HG03565 (cell line): ENCODE measurements at regions not wholly inside any gene's neighbourhood (a gene's known extent, or its start where the extent isn't known, plus 50 kb on each side); places are given as distances from the start of the nearest gene placed in this dataset.

Experiments used
- ATAC-seq: cut with Tn5 transposase; IDR thresholded peaks from one replicate; pipeline ENCODE4 v1.9.1; 2021; ENCODE audit warnings: mild to moderate bottlenecking, moderate library complexity; ENCODE audit not compliant: unreplicated experiment

DNA sequence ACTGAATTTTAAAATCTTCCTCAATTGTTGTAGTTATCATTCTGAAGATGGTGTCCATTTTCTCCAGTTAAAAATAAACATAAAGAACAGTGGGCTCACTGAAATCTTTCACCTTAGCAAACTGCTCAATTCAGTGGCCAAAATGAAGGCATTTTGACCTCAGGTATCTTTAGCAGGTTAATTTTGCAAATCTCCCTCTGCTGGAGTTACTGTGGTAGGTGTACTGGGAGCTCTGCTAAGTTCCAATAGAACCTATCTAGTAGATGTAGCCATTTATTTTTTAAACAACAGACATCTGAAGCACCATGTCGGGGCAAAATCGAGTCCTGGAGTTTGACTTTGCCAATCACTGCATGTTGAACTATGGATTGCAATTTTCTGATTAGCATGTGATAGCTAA lies 177.1 kb downstream of the IRS1 start:
- no peak for ATAC-seq

DNA sequence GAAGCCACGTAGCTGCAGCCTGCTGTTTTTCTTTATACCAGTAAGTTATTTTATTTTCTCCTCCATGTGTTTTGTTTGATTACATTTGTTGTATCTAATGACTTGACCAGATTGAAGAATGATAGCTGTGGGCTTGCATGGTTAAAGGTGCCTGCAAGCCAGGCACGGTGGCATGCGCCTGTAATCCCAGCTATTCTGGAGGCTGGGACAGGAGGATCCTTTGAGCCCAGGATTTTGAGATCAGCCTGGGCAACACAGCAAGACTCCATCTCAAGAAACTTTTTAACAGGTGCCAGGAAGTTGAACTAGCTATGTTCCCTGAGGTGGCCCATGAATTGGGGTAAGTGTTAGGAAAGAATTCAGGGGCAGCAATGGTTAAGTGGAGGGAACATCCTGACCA lies 179.4 kb downstream of the IRS1 start:
- ATAC-seq = no peak

DNA sequence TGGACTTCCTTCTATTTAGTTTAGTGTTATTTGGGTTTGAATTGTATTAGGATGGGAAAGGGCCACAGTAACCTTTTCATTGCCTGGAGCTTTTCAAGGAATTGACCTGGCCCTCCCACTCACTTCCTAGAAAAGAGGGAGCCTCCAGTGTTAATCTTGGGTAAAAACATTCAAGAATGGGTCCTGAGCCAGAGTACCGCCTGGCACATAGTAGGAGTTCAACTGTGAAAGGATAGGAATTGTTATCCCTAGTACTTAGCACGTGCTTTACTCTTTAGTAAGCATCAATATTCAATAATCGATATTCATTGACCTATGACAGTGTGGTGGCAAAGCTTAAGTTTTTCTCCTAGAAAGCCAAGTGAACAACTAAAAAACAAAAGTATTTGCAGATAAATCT lies 179.9 kb downstream of the IRS1 start:
- ATAC-seq = no peak

DNA sequence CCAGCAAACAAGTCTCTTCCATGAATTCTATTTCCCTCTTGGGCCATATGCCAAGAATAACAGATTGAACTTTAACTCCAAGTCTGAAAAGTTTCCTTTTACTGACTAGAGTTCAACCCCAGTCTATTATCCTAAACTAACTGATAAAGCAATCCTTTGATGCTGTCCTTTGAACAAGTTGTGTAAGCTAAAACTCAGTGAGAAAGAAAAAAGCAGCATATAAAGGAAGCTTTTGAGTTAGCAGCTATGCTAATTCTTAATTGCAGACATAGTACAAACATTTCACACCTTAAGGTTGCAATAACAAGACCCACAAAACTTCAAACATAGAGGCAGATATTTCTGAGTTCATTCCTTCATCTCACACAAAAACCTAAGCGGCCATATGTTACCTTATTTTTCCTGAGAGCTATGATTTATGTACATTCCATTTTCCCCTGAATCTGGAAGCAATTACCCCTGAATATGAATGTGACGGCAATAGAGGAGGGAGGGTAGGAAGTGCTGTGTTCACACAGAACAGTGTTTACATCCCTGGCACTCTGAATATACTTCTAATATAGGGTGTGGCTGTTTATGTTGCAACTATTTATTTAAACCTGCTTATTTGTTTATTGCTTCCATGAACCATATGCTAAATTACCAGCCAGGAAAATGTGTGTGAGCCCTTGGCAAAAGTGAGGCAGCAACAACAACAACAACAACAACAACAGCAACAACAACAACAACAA lies 180.6 kb downstream of the IRS1 start:
- no peak for ATAC-seq

GRCh38 chr2:226618544-226618874 lies 181.1 kb downstream of the IRS1 start:
- ATAC-seq = no peak

DNA sequence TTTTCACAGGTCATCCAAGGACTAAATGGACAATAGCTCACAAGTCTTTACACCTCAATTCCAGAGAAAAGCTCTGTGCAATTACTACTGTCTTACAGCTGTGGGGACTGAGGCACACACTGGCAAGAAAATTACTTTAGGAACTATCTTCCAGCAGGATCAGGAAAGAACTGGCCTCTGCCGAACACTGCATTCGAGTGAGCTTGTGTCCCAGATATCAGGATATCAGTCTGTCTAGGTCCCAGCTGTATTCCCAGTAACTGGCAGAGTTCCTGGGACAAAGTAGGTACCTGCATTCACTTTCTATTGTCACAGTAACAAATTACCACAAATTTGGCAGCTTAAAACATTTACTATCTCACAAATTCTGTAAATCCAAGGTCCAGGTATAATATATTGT lies 183.7 kb downstream of the IRS1 start:
- no peak for ATAC-seq

DNA sequence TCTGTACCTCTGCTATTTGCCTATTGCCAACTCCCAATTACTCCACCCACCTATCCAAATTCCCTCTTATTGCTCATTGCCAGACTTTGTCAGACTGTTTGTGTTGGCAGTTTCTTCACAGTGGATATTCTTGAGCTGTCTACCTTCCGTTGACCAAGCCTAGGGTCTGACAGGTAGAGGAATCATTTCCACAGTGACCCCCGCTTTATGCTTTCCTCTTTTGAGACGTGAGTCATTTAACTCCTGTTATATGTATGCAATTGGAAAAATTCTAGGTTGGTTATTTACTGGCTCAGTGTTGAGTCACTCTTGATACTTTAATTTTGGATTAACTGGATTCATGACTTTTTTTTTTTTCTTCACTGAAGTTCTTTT lies 187.7 kb downstream of the IRS1 start:
- ATAC-seq = no peak

DNA sequence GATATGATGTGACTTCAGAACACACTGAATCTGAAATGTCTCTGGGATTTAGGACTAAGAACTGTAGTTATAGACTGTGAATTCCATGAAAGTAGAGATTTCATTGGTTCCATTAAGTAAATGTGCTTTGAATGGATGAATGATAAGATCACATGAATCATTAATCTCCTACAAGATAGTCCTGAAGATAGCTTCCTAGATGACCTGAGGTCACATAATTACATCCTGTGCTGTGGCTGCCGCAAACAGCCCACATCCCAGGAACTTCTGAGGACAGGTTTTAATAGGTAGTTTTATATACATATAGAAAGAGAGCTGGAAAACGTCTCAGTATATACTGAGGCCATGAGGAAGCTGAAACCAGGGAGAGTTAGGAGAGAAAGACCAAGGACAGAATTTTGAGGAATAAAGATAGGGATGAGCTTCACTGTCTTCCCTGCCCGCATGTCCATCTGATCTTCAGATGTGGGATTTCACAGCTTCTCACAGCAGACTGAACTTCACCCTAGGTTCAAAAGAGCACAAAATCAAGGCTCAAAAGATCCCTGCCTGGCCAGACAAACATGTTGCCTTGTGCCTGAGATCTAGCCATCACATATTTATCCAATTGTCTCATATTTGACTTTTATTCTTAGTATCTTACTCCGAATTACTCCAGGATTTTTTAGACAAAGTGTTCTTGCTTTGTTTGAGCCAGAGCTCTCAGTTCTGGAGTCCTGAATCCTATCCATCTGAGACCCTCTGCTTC lies 188.2 kb downstream of the IRS1 start:
- no peak for ATAC-seq

DNA sequence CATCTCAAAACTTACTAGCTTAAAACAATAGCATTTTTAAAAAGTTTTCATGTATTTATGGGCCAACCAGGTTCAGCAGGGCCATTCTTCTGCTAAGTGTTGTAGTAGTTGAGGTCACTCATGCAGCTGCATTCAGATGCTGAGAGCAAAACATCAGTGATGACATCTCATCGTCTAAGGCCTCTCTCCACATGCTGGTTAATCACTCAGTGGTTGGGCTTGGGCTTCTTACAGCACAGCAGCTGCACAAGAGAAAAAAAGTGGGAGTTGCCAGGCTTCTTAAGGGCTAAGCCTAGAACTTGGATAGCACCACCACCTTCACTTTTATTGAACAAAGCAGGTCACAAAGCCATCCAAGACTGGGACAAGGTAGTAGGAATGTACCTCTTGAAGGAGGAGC lies 190.3 kb downstream of the IRS1 start:
- ATAC-seq = no peak

GRCh38 chr2:226608451-226608850 lies 191.2 kb downstream of the IRS1 start:
- no peak for ATAC-seq

- no peak for ATAC-seq
These were observed 192.2 kb downstream of the IRS1 start for GRCh38 chr2:226607379-226607778.

DNA sequence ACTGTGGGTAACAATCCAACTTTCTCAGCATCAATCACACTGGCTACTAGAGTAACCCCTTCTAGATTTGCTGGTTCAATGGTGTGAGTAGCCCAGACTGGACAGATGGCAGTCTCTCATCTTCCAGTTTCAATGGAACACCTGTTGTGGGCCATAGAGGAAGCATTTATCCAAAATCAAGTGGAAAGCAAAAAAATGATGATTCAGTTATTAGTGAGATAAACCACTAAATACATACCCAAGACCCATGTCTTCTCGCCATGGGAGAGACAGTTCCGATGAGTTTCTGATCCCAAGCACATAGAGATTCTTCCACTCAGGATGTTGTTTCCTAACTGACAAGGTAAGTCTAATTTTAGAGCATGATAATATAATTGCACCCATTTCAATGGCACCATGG lies 194.0 kb downstream of the IRS1 start:
- ATAC-seq = no peak

DNA sequence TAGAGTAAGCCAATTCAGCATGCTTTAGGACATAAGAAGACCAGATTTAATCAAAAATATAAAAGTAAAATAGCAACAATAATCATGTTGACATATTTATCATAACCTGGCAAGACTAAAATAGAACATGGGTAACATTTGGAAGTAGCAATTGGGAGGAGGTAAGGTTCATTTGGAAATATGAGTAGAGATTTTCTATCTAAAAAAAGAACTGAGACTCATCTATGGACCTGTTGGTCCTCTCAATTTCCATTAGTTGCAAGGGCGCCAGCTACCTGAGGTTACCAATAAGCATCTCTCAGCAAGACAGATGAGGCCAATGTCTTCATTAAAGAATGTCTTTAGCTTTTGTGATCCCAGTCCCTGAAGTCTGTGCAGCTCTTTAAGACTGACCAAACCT lies 196.0 kb downstream of the IRS1 start:
- ATAC-seq = no peak

DNA sequence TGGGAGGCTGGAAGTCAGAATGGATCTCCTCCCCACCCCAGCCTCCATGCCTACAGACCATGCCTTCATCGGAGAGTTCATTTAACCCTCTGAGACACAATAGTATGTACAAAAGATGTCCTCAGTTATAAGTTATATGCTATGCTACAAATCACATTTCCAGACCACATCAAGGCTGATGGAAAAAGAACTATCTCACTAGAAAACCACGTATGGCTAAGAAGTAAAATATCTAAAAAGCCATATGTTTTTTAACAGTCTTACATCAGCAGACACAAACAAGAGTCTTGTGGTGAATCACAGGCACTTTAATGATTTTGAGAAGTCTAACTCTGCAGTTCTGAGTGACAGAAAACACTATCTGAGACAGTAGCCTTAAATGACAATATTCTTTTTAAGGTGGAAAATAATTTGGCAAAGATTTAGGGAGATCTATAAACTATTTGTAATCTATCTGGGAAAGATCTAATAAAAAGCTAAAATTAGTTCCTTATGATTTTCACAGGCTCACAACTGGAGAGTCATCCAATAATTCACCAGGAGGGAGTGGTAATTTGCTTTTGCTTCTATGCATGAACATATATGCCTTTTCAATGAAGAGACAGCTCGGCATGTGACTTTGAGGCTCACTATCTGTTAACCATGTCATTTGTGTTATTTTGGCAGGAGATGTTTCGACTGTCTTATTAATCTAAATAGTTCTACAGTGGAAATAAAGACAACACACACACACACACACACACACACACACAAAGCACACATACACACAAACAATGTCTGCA lies 197.5 kb downstream of the IRS1 start:
- ATAC-seq = no peak

DNA sequence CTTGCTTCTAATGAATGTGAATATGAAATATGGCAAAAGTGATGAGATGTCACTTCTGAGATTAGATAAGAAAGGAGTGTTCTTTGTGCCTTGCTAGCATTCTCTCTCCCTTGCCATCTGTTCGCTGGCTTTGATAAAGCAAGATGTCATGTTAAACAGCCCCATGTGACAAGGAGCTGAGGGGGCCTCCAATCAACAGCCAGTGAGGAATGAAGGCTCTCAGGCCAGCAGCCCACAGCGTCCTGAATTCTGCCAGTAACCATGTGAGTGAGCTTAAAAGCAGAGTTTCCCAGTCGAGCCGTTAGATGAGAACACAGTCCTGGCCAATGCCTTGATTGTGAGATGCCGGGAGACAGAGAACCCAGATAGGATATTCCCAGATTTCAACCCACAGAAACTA lies 198.8 kb downstream of the IRS1 start:
- ATAC-seq = no peak

- ATAC-seq = no peak
These were observed 199.4 kb downstream of the IRS1 start for GRCh38 chr2:226600184-226600583.

DNA sequence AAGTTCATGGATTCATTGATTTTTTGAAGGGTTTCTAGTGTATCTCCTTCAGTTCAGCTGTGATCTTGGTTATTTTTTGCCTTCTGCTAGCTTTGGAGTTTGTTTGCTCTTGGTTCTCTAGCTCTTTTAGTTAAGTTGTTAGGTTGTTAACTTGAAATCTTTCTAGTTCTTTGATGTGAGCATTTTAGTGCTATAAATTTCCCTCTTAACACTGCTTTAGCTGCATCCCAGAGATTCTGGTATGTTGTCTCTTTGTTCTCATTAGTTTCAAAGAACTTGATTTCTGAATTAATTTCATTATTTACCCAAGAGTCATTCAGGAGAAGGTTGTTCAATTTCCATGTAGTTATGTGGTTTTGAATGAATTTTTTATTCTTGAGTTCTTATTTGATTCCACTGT lies 210.6 kb downstream of the IRS1 start:
- no peak for ATAC-seq

DNA sequence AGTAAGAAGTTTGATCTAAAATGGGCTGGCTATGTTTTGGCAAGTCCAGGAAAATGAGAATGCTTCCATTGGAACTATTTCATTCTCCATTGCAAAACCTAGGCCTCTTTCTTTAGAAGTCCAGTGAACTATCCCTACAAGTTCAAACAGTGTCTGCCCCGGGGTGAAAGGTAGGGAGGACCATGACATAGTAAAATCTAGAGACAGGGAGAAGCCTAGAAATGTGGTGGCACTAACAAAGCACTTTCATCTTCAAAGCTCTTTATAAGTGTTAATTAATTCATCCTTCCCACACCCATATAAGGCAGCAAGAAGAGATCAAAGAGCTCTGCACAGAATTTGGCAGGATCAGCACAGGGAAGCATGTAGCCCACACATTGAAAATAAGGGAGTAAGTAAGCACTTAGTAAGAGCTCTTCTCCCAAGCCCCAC lies 214.5 kb downstream of the IRS1 start:
- ATAC-seq = no peak

DNA sequence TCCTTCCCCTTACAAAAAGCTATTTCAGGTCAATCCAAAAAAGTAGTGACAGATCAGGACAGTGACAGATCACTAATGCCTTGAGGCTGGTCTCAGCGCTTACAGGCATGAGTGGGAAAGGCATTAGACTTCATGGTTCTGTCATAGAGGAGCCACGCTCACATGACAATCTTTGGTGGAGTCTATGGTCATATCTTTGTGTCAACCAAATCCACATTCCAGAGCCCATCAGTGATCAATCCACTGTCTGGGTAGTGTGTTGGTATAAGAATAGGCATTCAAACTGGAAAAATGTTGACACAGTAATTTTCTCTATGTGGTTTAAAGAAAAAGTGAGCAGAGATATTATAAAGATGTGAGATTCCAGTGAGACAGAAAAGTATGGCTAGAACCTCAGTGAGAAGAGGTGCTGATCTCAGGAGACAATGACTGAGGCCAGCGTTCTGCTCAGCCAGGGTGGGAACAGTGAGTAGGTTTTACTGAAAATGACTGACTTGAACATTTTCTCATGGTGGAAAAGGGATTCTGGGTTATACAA lies 215.0 kb downstream of the IRS1 start:
- ATAC-seq = no peak

DNA sequence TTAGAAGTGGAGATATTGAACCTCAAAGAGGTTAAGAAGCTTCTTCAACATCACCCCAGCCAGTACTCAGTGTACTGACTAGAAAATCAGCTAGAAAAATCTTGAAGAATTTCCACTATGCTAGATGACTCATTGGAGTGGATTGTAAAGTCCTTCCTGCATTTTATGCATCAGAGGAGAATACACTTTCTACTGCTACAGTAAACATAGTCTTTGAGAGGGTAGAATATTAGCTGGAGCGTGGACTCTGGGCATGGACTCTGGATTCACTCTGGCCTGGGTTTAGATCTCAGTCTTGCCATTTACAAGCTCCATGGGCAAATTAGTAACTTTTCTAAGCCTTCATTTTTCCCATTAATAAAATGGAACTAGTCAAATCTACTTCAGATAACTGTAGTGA lies 215.9 kb downstream of the IRS1 start:
- ATAC-seq = no peak

GRCh38 chr2:226581661-226582060 lies 218.0 kb downstream of the IRS1 start:
- no peak for ATAC-seq

- ATAC-seq = no peak
These were observed 218.6 kb downstream of the IRS1 start for GRCh38 chr2:226581004-226581403.
